Putamen (tissue), 1 donor: ENCODE measurements at regions not wholly inside any gene's neighbourhood (a gene's known extent, or its start where the extent isn't known, plus 50 kb on each side); places are given as distances from the start of the nearest gene placed in this dataset.
"Not testable (repeated sequence)": the region's sequence is repeated elsewhere in the genome, so short reads cannot be mapped to it uniquely, and the experiment has no call there.

Experiments used
- DNase-seq: peaks from one replicate; pipeline ENCODE4 v3.0.0-alpha.2; 2016; ENCODE audit warnings: low spot score

GRCh38 chr16:86934581-86935375, 356.4 kb downstream of the FOXL1 start:
- no peak for DNase-seq

GRCh38 chr16:86939609-86940008, 361.3 kb downstream of the FOXL1 start:
- no peak for DNase-seq

- DNase-seq, result no peak
Measured at GRCh38 chr16:86941731-86942130, 363.4 kb downstream of the FOXL1 start.

- DNase-seq, result no peak
Measured at GRCh38 chr16:86942151-86943051, 364.1 kb downstream of the FOXL1 start.

- DNase-seq, result no peak
Measured at GRCh38 chr16:86945166-86945900, 367.0 kb downstream of the FOXL1 start.

- DNase-seq, result no peak
Measured at GRCh38 chr16:86946396-86946795, 368.0 kb downstream of the FOXL1 start.

- DNase-seq, result no peak
Measured at GRCh38 chr16:86946981-86947380, 368.6 kb downstream of the FOXL1 start.

GRCh38 chr16:86948046-86948445, 369.1 kb downstream of the C16orf95 start:
- DNase-seq, result no peak

- DNase-seq, result no peak
Measured at GRCh38 chr16:86949116-86949515, 368.1 kb downstream of the C16orf95 start.

GRCh38 chr16:86949630-86950029, 367.6 kb downstream of the C16orf95 start:
- no peak for DNase-seq

GRCh38 chr16:86951041-86951822, 366.0 kb downstream of the C16orf95 start:
- DNase-seq, result no peak

GRCh38 chr16:86951831-86952598, 365.2 kb downstream of the C16orf95 start:
- no peak for DNase-seq

- DNase-seq, result no peak
Measured at GRCh38 chr16:86952769-86953168, 364.4 kb downstream of the C16orf95 start.

- no peak for DNase-seq
Measured at GRCh38 chr16:86953631-86954391, 363.4 kb downstream of the C16orf95 start.

- DNase-seq, result no peak
Measured at GRCh38 chr16:86955136-86955855, 361.9 kb downstream of the C16orf95 start.

- DNase-seq, result no peak
Measured at GRCh38 chr16:86956437-86956836, 360.8 kb downstream of the C16orf95 start.

- not testable (repeated sequence) for DNase-seq
Measured at GRCh38 chr16:86957662-86958198, 359.5 kb downstream of the C16orf95 start.

GRCh38 chr16:86958423-86958822, 358.8 kb downstream of the C16orf95 start:
- DNase-seq, result no peak

GRCh38 chr16:86959091-86959651, 358.0 kb downstream of the C16orf95 start:
- no peak for DNase-seq
